ENCODE measurements at regions not wholly inside any gene's neighbourhood (a gene's known extent, or its start where the extent isn't known, plus 50 kb on each side); places are given as distances from the start of the nearest gene placed in this dataset.

GRCh38 chr7:88694207-88694606, 65.3 kb upstream of the ZNF804B start:
- no peak overlapping the region for H3K27ac ChIP-seq (ENCODE audit: extremely low read length, insufficient read depth, low read length)
- ATAC-seq (no peak), FAIRE-seq (no peak), DNase-seq (ENCODE audit: low spot score) (no peak)
- TF ChIP-seq ZNF326 (CRISPR knock-in tag; IDR thresholded peaks at IDR 0.05; ENCODE audit: borderline replicate concordance) (no peak), ZKSCAN5 (CRISPR knock-in tag; IDR thresholded peaks at IDR 0.05) (no peak), ZNF589 (CRISPR knock-in tag; conservative IDR thresholded peaks at IDR 0.05) (no peak), REXO4 (CRISPR knock-in tag; IDR thresholded peaks at IDR 0.05; ENCODE audit: borderline replicate concordance) (no peak), HHEX (CRISPR knock-in tag; IDR thresholded peaks at IDR 0.05) (no peak), HDAC6 (IDR thresholded peaks at IDR 0.05; ENCODE audit: low read depth, low read length) (no peak), ZNF292 (CRISPR knock-in tag; IDR thresholded peaks at IDR 0.05; ENCODE audit: borderline replicate concordance, low read depth) (no peak), IRX3 (CRISPR knock-in tag; IDR thresholded peaks at IDR 0.05; ENCODE audit: borderline replicate concordance, low read depth) (no peak), RXRB (CRISPR knock-in tag; IDR thresholded peaks at IDR 0.05; ENCODE audit: borderline replicate concordance) (no peak), ATF4 (CRISPR knock-in tag; IDR thresholded peaks at IDR 0.05) (no peak), ZNF747 (CRISPR knock-in tag; IDR thresholded peaks at IDR 0.05; ENCODE audit: borderline replicate concordance) (no peak), MAFK (conservative IDR thresholded peaks at IDR 0.05 in 1 of 2, IDR thresholded peaks at IDR 0.05 in 1 of 2; ENCODE audit: low read length in 2 of 2) (no peak), ZNF512 (CRISPR knock-in tag; IDR thresholded peaks at IDR 0.05) (no peak), NONO (IDR thresholded peaks at IDR 0.05) (no peak), NONO (CRISPR knock-in tag; conservative IDR thresholded peaks at IDR 0.05) (no peak)
- no peak overlapping the region for H3K4me2 ChIP-seq (ENCODE audit: low read depth, low read length)
- no TSS peak for BruUV-seq (replicated peaks)
- no peaks in the 10 kb centered on the region for H3K9me3 ChIP-seq (ENCODE audit: low read length)
- in situ Hi-C loops (cut with HindIII; ENCODE audit: extremely low pct_ligation_motif_present, low pct_unique_long_range_greater_than_20kb) (no loop called here), intact Hi-C loops (cut with micrococcal nuclease; ENCODE audit: unreplicated experiment) (no loop called here)
- ChIA-PET POLR2A (no interaction called here), CTCF (ENCODE audit: low intra/inter-chr PET ratio, low total read pairs) (no interaction called here)
- H2AFZ ChIP-seq (ENCODE audit: low read length): no peak overlapping the region
- H4K20me1 ChIP-seq (ENCODE audit: insufficient read depth, low read length): no peaks in the 10 kb centered on the region
- no peak overlapping the region for H3K9ac ChIP-seq (ENCODE audit: insufficient read depth, low read depth, low read length)
- no peak overlapping the region for H3K4me3 ChIP-seq (replicated peaks in 1 of 3; ENCODE audit: insufficient read depth in 1 of 3, low read depth in 2 of 3, low read length in 3 of 3)
- H3K27me3 ChIP-seq (ENCODE audit: control insufficient read depth in 1 of 2, insufficient read depth in 2 of 2, low read length in 2 of 2): no peaks in the 10 kb centered on the region
- no peaks in the 10 kb centered on the region for H3K36me3 ChIP-seq (replicated peaks in 1 of 2; ENCODE audit: control insufficient read depth in 1 of 2, insufficient read depth in 2 of 2, low read length in 2 of 2)
- no peaks in the 10 kb centered on the region for H3K79me2 ChIP-seq (ENCODE audit: insufficient read depth, low read length)
- no peaks in the 10 kb centered on the region for H3K4me1 ChIP-seq (ENCODE audit: insufficient read depth, low read length)
